Endothelial cell of umbilical vein (primary cell): ENCODE measurements at regions not wholly inside any gene's neighbourhood (a gene's known extent, or its start where the extent isn't known, plus 50 kb on each side); places are given as distances from the start of the nearest gene placed in this dataset.

Experiments used
- EZH2 ChIP-seq: IDR thresholded peaks from 2 replicates; pipeline ENCODE4 v1.6.1; 2012; ENCODE audit warnings: borderline replicate concordance, low read depth, mild to moderate bottlenecking, moderate library complexity, low read length, inconsistent platforms; ENCODE audit not compliant: severe bottlenecking
- GATA2 ChIP-seq: IDR thresholded peaks from 2 replicates; pipeline ENCODE4 v1.7.0; 2011; ENCODE audit warnings: low read depth, mild to moderate bottlenecking, moderate library complexity, mixed read lengths, low read length; ENCODE audit not compliant: insufficient read length, insufficient read depth
- JUN ChIP-seq: IDR thresholded peaks from 2 replicates; pipeline ENCODE4 v1.6.1; 2011; ENCODE audit warnings: borderline replicate concordance, low read depth; ENCODE audit not compliant: insufficient read length, insufficient read depth
- POLR2A ChIP-seq: IDR thresholded peaks from 2 replicates; pipeline ENCODE4 v1.6.1; 2012; ENCODE audit warnings: low read depth, mild to moderate bottlenecking, control low read depth, low read length
- POLR2AphosphoS5 ChIP-seq: IDR thresholded peaks from 2 replicates; pipeline ENCODE4 v1.6.1; 2012; ENCODE audit warnings: low read depth, mild to moderate bottlenecking, control low read depth, low read length, moderate library complexity; ENCODE audit not compliant: insufficient read depth
- TF ChIP-seq, protein P1 (sequence below), 2 donors: IDR thresholded peaks; 1 replicate in 1 of 2; 2 replicates in 1 of 2; pipeline ENCODE4 v1.5.1; 2011; ENCODE audit warnings: low read length in 2 of 2, mild to moderate bottlenecking in 2 of 2, moderate library complexity in 2 of 2, control low read depth in 1 of 2, inconsistent platforms in 1 of 2, low read depth in 1 of 2; ENCODE audit not compliant: insufficient read depth in 1 of 2; ENCODE audit errors: extremely low read depth in 1 of 2

GRCh38 chr13:90673746-90674145, 673.7 kb upstream of the MIR17HG start:
- no peak for TF ChIP-seq EZH2
- TF ChIP-seq, protein P1, sequence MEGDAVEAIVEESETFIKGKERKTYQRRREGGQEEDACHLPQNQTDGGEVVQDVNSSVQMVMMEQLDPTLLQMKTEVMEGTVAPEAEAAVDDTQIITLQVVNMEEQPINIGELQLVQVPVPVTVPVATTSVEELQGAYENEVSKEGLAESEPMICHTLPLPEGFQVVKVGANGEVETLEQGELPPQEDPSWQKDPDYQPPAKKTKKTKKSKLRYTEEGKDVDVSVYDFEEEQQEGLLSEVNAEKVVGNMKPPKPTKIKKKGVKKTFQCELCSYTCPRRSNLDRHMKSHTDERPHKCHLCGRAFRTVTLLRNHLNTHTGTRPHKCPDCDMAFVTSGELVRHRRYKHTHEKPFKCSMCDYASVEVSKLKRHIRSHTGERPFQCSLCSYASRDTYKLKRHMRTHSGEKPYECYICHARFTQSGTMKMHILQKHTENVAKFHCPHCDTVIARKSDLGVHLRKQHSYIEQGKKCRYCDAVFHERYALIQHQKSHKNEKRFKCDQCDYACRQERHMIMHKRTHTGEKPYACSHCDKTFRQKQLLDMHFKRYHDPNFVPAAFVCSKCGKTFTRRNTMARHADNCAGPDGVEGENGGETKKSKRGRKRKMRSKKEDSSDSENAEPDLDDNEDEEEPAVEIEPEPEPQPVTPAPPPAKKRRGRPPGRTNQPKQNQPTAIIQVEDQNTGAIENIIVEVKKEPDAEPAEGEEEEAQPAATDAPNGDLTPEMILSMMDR (IDR thresholded peaks at IDR 0.05; ENCODE audit: extremely low read depth in 1 of 2, insufficient read depth in 1 of 2, low read depth in 1 of 2, low read length in 2 of 2) = no peak
- no peak for TF ChIP-seq POLR2AphosphoS5
- TF ChIP-seq GATA2 = no peak
- TF ChIP-seq POLR2A = no peak
- TF ChIP-seq JUN = no peak
